T-cell (primary cell): ENCODE measurements at regions not wholly inside any gene's neighbourhood (a gene's known extent, or its start where the extent isn't known, plus 50 kb on each side); places are given as distances from the start of the nearest gene placed in this dataset.

Experiments used
- ATAC-seq, 4 experiments: fragments of 200-7000 bp in 3 of 4; fragments of 150-1000 bp in 1 of 4; cut with Tn5 transposase; replicated peaks in 1 of 4; 1 replicate in 3 of 4; 2 replicates in 1 of 4; pipeline ENCODE4 v1.10.0; 2021; ENCODE audit warnings: moderate library complexity in 3 of 4, mild to moderate bottlenecking in 2 of 4, moderate number of reproducible peaks in 1 of 4
- CTCF ChIA-PET, 2 donors: fragments of 300-600 bp; sonication (Branson Sonifier 250); formaldehyde crosslinking; loops; one replicate each; lab custom pipeline; 2022; ENCODE audit warnings: antibody characterized with exemption in 2 of 2; lab: Charles Lee
- POLR2A ChIA-PET, 2 donors: fragments of 300-600 bp; sonication (Branson Sonifier 250); formaldehyde crosslinking; loops; one replicate each; lab custom pipeline; 2022; ENCODE audit warnings: antibody characterized with exemption in 2 of 2; lab: Charles Lee
- DNase-seq, 35 experiments: peaks; one replicate each; pipeline versions ENCODE4 v3.0.0 to v3.0.0-alpha.2; 2013 to 2023
- H3K27ac ChIP-seq: one replicate; pipeline ENCODE4 v1.5.1; 2013; ENCODE audit warnings: low read length
- H3K27me3 ChIP-seq, 2 experiments: replicated peaks in 1 of 2; 1 replicate in 1 of 2; 2 replicates in 1 of 2; pipeline versions ENCODE4 v1.6.1 to v1.7.0; 2013; ENCODE audit warnings: low read length in 1 of 2, mixed read lengths in 1 of 2; ENCODE audit not compliant: control insufficient read depth in 2 of 2, insufficient read depth in 2 of 2; ENCODE audit errors: extremely low read depth in 1 of 2
- H3K36me3 ChIP-seq, 2 donors: 1 replicate in 1 of 2; 2 replicates in 1 of 2; pipeline versions ENCODE4 v1.6.1 to v1.7.0; 2013; ENCODE audit warnings: low read length in 1 of 2; ENCODE audit not compliant: control insufficient read depth in 2 of 2, insufficient read depth in 1 of 2; ENCODE audit errors: extremely low read depth in 1 of 2
- H3K4me1 ChIP-seq, 2 experiments: 1 replicate in 1 of 2; 2 replicates in 1 of 2; pipeline versions ENCODE4 v1.6.1 to v1.7.0; 2013; ENCODE audit warnings: low read length in 2 of 2, mixed read lengths in 1 of 2; ENCODE audit not compliant: insufficient read depth in 2 of 2, control insufficient read depth in 1 of 2; ENCODE audit errors: extremely low read depth in 1 of 2
- H3K4me3 ChIP-seq, 2 donors: 1 replicate in 1 of 2; 2 replicates in 1 of 2; pipeline versions ENCODE4 v1.5.1 to v1.7.0; 2013; ENCODE audit warnings: mild to moderate bottlenecking in 2 of 2, low read length in 1 of 2, moderate library complexity in 1 of 2; ENCODE audit not compliant: control insufficient read depth in 1 of 2; ENCODE audit errors: extremely low read depth in 1 of 2
- H3K9me3 ChIP-seq: 2 replicates; pipeline ENCODE4 v1.7.0; 2013
- H3K27ac Mint-ChIP-seq, 2 donors: one replicate each; pipeline ENCODE4 v1.8.0; 2020 to 2021; ENCODE audit warnings: mild to moderate bottlenecking in 2 of 2, mixed read lengths in 2 of 2
- H3K27me3 Mint-ChIP-seq, 2 donors: one replicate each; pipeline ENCODE4 v1.8.0; 2021 to 2022; ENCODE audit warnings: mixed read lengths in 2 of 2
- H3K36me3 Mint-ChIP-seq: one replicate; pipeline ENCODE4 v1.8.0; 2021; ENCODE audit warnings: mixed read lengths
- H3K4me1 Mint-ChIP-seq, 3 donors: one replicate each; pipeline ENCODE4 v1.8.0; 2020 to 2022; ENCODE audit warnings: mixed read lengths in 3 of 3, mild to moderate bottlenecking in 1 of 3
- H3K4me3 Mint-ChIP-seq, 3 donors: one replicate each; pipeline ENCODE4 v1.8.0; 2020 to 2022; ENCODE audit warnings: mild to moderate bottlenecking in 3 of 3, mixed read lengths in 3 of 3, moderate library complexity in 3 of 3
- H3K9me3 Mint-ChIP-seq, 3 donors: one replicate each; pipeline ENCODE4 v1.8.0; 2020 to 2022; ENCODE audit warnings: mixed read lengths in 3 of 3
- WGBS: methylation state at CpG from one replicate; pipeline ENCODE4 v1.1.5; 2013; ENCODE audit warnings: missing lambda C conversion rate; ENCODE audit not compliant: insufficient coverage; 5-methylcytosine and 5-hydroxymethylcytosine counted together

DNA sequence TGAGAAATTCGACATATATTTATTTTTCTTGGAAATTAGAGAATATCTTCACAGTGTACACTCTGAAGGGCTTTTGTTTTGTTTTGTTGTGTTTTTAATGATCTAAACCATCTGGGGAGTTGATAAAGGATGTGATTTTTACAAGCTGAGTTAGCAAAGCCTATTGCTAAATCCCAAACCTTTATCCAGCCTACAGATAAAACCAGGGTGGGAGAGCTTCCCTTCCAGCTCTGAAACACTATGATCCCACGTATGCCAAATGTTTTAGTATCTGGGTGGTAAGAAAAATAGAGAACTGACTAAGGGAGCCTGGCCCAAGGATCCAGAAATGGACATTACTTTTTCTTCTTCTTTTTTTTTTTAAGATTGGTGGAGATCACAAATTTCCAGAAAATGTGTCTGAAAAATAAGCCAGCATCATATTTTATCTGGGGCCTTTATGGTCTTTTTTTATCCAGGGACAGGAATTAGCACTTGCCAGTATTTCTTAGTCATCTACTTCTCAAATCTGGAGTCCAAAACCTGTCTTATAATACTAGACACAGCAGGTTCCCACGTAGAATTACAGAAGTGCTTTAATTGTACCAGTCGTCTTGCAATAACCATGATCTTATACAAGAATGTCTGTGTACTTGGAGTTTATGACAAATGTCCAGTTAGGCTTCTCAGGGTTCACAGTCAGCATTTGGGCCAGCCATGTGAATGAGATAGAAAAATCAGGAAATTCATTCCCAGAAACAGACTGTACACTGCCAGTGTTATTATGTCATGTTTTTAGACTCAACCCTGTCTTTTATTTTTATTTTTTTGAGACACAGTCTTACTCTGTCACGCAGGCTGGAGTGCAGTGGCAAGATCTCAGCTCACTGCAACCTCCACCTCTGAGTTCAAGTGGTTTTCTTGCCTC is 290.8 kb upstream of the MPDZ start:
- Histone ChIP-seq H3K4me1 (no peaks in the 10 kb centered on the region), H3K27ac (no peak overlapping the region), H3K27me3 (no peaks in the 10 kb centered on the region), H3K9me3 (no peaks in the 10 kb centered on the region), H3K4me3 (no peak overlapping the region), H3K36me3 (no peaks in the 10 kb centered on the region)
- CTCF ChIA-PET: interaction anchor here in 1 of 2 donors (1.0 kb wide), 1 partner anchor 10 kb away, joined by 3 read pairs; no protein-coding TSS in a partner anchor
- Mint-ChIP-seq H3K4me3 (no peak overlapping the region), H3K4me1 (peaks cover 0 to 4% (median 3%) of the 10 kb centered on the region in 3 donors), H3K36me3 (no peaks in the 10 kb centered on the region), H3K27me3 (peaks cover 0 to 2% of the 10 kb centered on the region in 2 donors), H3K9me3 (peaks cover 0 to 13% (median 11%) of the 10 kb centered on the region in 3 donors), H3K27ac (no peak overlapping the region)
- ATAC-seq (no peak), DNase-seq (no peak)
- POLR2A ChIA-PET: interaction anchor here in 1 of 2 donors (0.6 kb wide), 1 partner anchor 26 kb away, joined by 3 read pairs; no protein-coding TSS in a partner anchor
- WGBS: no CpG with 5 or more reads among the region's 5 CpGs

DNA sequence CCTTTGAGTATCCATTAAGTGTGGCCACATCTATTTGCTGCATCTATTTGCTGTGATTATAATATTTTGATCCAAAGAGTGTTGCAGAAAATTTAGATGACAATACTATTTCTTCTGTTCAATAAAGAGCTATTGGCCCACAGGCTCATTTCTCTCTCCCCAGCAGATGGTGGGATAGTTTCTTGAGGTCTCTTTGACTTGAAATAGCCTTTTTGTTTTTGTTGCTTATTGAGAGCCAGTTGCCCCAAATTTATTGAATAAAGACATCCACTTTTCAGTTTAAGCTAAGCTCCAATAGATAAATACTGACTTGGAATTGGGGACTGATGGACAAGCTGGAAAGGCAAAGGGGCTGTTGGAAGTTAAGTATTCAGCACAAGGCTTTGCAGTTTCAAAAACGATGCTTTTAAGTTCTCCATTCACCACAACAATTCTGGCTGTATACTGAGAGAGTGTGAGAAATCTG is 290.1 kb upstream of the MPDZ start:
- Mint-ChIP-seq H3K4me3 (peak overlapping the region in 1 of 3 donors; percentile 31), H3K27me3 (peaks cover 0 to 2% of the 10 kb centered on the region in 2 donors), H3K36me3 (no peaks in the 10 kb centered on the region), H3K9me3 (peaks cover 0 to 10% (median 7%) of the 10 kb centered on the region in 3 donors), H3K4me1 (peaks cover 0 to 4% (median 3%) of the 10 kb centered on the region in 3 donors), H3K27ac (no peak overlapping the region)
- ATAC-seq: no peak
- CTCF ChIA-PET: interaction anchor here in 1 of 2 donors (1.0 kb wide), 1 partner anchor 9 kb away, joined by 3 read pairs; no protein-coding TSS in a partner anchor
- Histone ChIP-seq H3K4me3 (no peak overlapping the region), H3K27ac (no peak overlapping the region), H3K27me3 (no peaks in the 10 kb centered on the region), H3K4me1 (no peaks in the 10 kb centered on the region), H3K36me3 (no peaks in the 10 kb centered on the region), H3K9me3 (no peaks in the 10 kb centered on the region)
- no peak for DNase-seq
- WGBS: no CpG with 5 or more reads among the region's 1 CpG
- POLR2A ChIA-PET: no interaction called here

DNA sequence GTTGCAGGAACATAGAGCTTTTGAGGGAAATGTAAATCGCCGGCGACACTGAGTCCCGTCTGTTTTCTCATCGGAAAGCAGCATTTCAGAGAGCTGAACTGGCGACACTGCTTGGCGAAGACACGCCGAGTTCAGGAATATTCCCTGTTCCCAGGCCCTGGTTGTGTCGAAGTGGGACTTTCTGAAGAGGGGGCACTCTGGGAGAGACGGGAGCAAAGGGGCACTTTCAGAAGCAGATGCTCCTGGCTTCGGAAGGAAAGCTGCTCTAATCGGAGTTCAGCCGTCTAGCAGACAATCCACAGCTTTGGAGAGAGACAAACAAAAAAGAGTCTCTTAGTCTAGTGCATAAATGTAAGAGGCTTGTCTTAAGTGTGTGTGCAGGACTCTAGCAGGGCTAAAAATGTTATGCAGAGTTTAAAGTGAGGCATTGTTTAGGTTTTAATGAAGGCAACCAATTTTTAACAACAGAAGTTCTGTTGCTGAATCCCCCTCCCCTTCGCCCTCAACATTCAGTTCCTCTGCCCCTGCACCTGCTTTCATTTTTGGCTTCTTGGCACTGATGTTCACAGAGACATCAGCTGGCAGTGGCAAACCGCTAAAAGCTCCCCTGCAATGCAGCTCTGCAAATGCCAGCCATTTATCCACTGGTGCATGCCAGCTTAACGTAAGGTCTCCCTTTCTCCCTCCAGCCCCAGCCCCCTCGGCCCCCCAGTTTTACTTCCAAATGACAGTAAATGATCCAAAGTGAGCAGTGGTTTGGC is 289.5 kb upstream of the MPDZ start:
- Histone ChIP-seq H3K9me3 (no peaks in the 10 kb centered on the region), H3K4me3 (no peak overlapping the region), H3K27ac (no peak overlapping the region), H3K4me1 (no peaks in the 10 kb centered on the region), H3K27me3 (no peaks in the 10 kb centered on the region), H3K36me3 (no peaks in the 10 kb centered on the region)
- H3K36me3 Mint-ChIP-seq: no peaks in the 10 kb centered on the region
- 5% methylated on average over 15 of the region's 18 CpGs for whole genome bisulfite sequencing
- H3K4me1 Mint-ChIP-seq: peaks cover 0 to 4% (median 3%) of the 10 kb centered on the region in 3 donors
- peaks cover 0 to 6% (median under 1%) of the 10 kb centered on the region in 3 donors for H3K9me3 Mint-ChIP-seq
- peak overlapping the region in 1 of 3 donors; percentile 31 for H3K4me3 Mint-ChIP-seq
- H3K27ac Mint-ChIP-seq: peak overlapping the region; percentile 16 to 41
- ChIA-PET CTCF (interaction anchor here in 1 of 2 donors (1.0 kb wide), 1 partner anchor 9 kb away, joined by 3 read pairs; no protein-coding TSS in a partner anchor), POLR2A (no interaction called here)
- DNase-seq (peak in 1 of 35 experiments; percentile 1), ATAC-seq (no peak)
- peaks cover 0 to 2% of the 10 kb centered on the region in 2 donors for H3K27me3 Mint-ChIP-seq

GRCh38 chr9:13568405-13568804 is 288.9 kb upstream of the MPDZ start:
- peaks cover 0 to 2% (median under 1%) of the 10 kb centered on the region in 3 donors for H3K9me3 Mint-ChIP-seq
- no peaks in the 10 kb centered on the region for H3K36me3 Mint-ChIP-seq
- CTCF ChIA-PET: no interaction called here
- WGBS: 0% methylated on average over 1 of the region's 3 CpGs
- ATAC-seq (no peak), DNase-seq (no peak)
- no peak overlapping the region for H3K27ac Mint-ChIP-seq
- H3K27me3 Mint-ChIP-seq: peaks cover 0 to 2% of the 10 kb centered on the region in 2 donors
- peaks cover 0 to 4% (median 3%) of the 10 kb centered on the region in 3 donors for H3K4me1 Mint-ChIP-seq
- Histone ChIP-seq H3K4me1 (no peaks in the 10 kb centered on the region), H3K4me3 (no peak overlapping the region), H3K27me3 (no peaks in the 10 kb centered on the region), H3K27ac (no peak overlapping the region), H3K36me3 (no peaks in the 10 kb centered on the region), H3K9me3 (no peaks in the 10 kb centered on the region)
- POLR2A ChIA-PET: no interaction called here
- H3K4me3 Mint-ChIP-seq: peak overlapping the region in 1 of 3 donors; percentile 31

DNA sequence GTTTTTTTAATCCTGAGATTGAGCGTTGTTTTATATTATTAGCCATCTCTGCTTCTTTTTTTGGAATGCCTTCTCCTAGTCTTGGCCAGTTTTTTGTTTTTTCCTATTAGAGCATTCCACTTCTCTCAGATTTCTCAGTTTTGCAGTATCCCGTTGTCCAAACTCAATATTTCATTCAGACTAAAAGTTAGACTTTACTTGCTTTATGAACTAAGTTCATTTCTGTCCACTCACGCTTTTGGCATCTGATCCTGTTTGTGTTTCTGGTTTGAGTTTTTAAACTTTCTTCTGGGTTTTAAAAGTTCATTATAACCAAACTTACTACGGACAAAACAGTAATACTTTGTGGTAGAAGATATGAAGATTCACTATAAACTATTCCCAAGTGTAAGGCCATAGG is 288.3 kb upstream of the MPDZ start:
- H3K4me3 ChIP-seq: no peak overlapping the region
- no peak overlapping the region for H3K4me3 Mint-ChIP-seq
- H3K27ac Mint-ChIP-seq: no peak overlapping the region
- no peak for ATAC-seq
- WGBS: no CpG with 5 or more reads among the region's 4 CpGs
- no peak overlapping the region for H3K27ac ChIP-seq
- no peaks in the 10 kb centered on the region for H3K9me3 ChIP-seq
- no peaks in the 10 kb centered on the region for H3K36me3 ChIP-seq
- no peaks in the 10 kb centered on the region for H3K4me1 ChIP-seq
- H3K9me3 Mint-ChIP-seq: peaks cover 1 to 3% (median 2%) of the 10 kb centered on the region in 3 donors
- H3K27me3 ChIP-seq: no peaks in the 10 kb centered on the region
- no peak for DNase-seq
- H3K27me3 Mint-ChIP-seq: peaks cover 0 to 2% of the 10 kb centered on the region in 2 donors
- no peaks in the 10 kb centered on the region for H3K36me3 Mint-ChIP-seq
- ChIA-PET POLR2A (no interaction called here), CTCF (no interaction called here)
- peaks cover 0 to 4% (median 3%) of the 10 kb centered on the region in 3 donors for H3K4me1 Mint-ChIP-seq

GRCh38 chr9:13557746-13558145 is 278.3 kb upstream of the MPDZ start:
- Mint-ChIP-seq H3K27ac (no peak overlapping the region), H3K36me3 (no peaks in the 10 kb centered on the region), H3K9me3 (peaks cover 1 to 14% (median 9%) of the 10 kb centered on the region in 3 donors), H3K27me3 (no peaks in the 10 kb centered on the region), H3K4me1 (no peaks in the 10 kb centered on the region), H3K4me3 (no peak overlapping the region)
- Histone ChIP-seq H3K9me3 (no peaks in the 10 kb centered on the region), H3K27me3 (no peaks in the 10 kb centered on the region), H3K4me1 (no peaks in the 10 kb centered on the region), H3K4me3 (no peak overlapping the region), H3K27ac (no peak overlapping the region), H3K36me3 (no peaks in the 10 kb centered on the region)
- WGBS: 0% methylated on average over 1 of the region's 2 CpGs
- no peak for DNase-seq
- ATAC-seq: no peak
- ChIA-PET POLR2A (no interaction called here), CTCF (no interaction called here)
